Sigmoid colon (tissue), 6 donors: ENCODE measurements at regions not wholly inside any gene's neighbourhood (a gene's known extent, or its start where the extent isn't known, plus 50 kb on each side); places are given as distances from the start of the nearest gene placed in this dataset.
"Not testable (repeated sequence)": the region's sequence is repeated elsewhere in the genome, so short reads cannot be mapped to it uniquely, and the experiment has no call there.

Source experiments
- DNase-seq: peaks from one replicate; pipeline ENCODE4 v3.0.0-alpha.2; 2019
- H3K27ac ChIP-seq, 4 donors: fragments of 200-600 bp; sonication (generic); one replicate each; pipeline ENCODE4 v1.5.1; 2016 to 2019; ENCODE audit warnings: mild to moderate bottlenecking in 1 of 4
- H3K27me3 ChIP-seq, 3 donors: fragments of 200-600 bp; sonication (generic); one replicate each; pipeline ENCODE4 v1.5.1; 2019; ENCODE audit warnings: mild to moderate bottlenecking in 1 of 3
- H3K36me3 ChIP-seq, 4 donors: fragments of 200-600 bp; sonication (generic); one replicate each; pipeline ENCODE4 v1.5.1; 2016 to 2019
- H3K4me1 ChIP-seq, 4 donors: fragments of 200-600 bp; sonication (generic); one replicate each; pipeline ENCODE4 v1.5.1; 2017 to 2019
- H3K4me3 ChIP-seq, 4 donors: fragments of 200-600 bp; sonication (generic); one replicate each; pipeline ENCODE4 v1.5.1; 2017 to 2019; ENCODE audit warnings: mild to moderate bottlenecking in 2 of 4, moderate library complexity in 1 of 4
- H3K9me3 ChIP-seq, 4 donors: fragments of 200-600 bp in 3 of 4; sonication (generic) in 3 of 4; one replicate each; pipeline versions ENCODE4 v1.5.1 to v1.6.1; 2013 to 2019
- CTCF ChIP-seq, 4 experiments: fragments of 450-650 bp in 3 of 4; fragments of 200-600 bp in 1 of 4; IDR thresholded peaks; one replicate each; pipeline ENCODE4 v1.5.1; 2016 to 2019; ENCODE audit warnings: antibody characterized with exemption in 4 of 4, mild to moderate bottlenecking in 3 of 4, moderate library complexity in 2 of 4
- EP300 ChIP-seq, 4 donors: sonication (generic); formaldehyde crosslinking; IDR thresholded peaks; one replicate each; pipeline ENCODE4 v1.6.1; 2017; ENCODE audit warnings: antibody characterized with exemption in 4 of 4
- POLR2A ChIP-seq, 2 donors: fragments of 450-650 bp; IDR thresholded peaks; one replicate each; pipeline ENCODE4 v1.6.1; 2016; ENCODE audit warnings: antibody characterized with exemption in 2 of 2, mild to moderate bottlenecking in 2 of 2, moderate library complexity in 2 of 2
- POLR2AphosphoS5 ChIP-seq, 4 donors: sonication (generic); formaldehyde crosslinking; IDR thresholded peaks; one replicate each; pipeline ENCODE4 v1.6.1; 2017; ENCODE audit warnings: antibody characterized with exemption in 4 of 4
- WGBS, 2 donors: extraction: QIAGEN DNeasy Blood & Tissue Kit; methylation state at CpG; one replicate each; pipeline ENCODE4 v1.1.7; 2013; 5-methylcytosine and 5-hydroxymethylcytosine counted together
- intact Hi-C: fragments of 100-400 bp; cut with DNase I; formaldehyde crosslinking; loops from one replicate; pipeline ENCODE4 v1.15.1; 2023
- donor health status: healthy with polysubstance abuse.
- donor health status: healthy.

GRCh38 chr6:28607990-28608389, 82.3 kb downstream of the GPX5 start:
- Histone ChIP-seq H3K4me3 (no peak overlapping the region), H3K4me1 (no peaks in the 10 kb centered on the region), H3K27ac (no peak overlapping the region), H3K9me3 (peaks cover 0 to 5% (median 0%) of the 10 kb centered on the region in 4 donors), H3K27me3 (peaks cover 0 to 47% (median 4%) of the 10 kb centered on the region in 3 donors), H3K36me3 (no peaks in the 10 kb centered on the region)
- intact Hi-C loops: no loop called here
- 29 to 60% methylated on average over 9 of the region's 9 CpGs for WGBS, 2 donors
- TF ChIP-seq POLR2AphosphoS5 (IDR thresholded peaks at IDR 0.05): no peak
- DNase-seq: no peak

DNA sequence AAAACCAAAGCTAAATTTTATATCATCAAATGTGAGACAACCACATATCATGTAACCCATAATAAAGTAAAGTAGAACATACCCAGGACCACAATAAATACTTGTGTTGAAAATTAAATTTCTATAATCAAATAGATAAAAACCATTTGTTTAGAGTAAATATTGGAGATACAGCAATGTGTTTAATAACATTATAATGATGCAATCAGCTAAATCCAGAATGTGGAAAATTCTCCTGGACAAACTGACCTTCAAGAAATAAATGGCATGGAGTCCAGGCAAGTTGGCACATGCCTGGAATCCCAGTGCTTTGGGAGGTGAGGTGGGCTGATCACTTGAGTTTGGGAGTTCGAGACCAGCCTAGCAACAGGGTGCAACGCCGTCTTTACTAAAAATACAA, 84.0 kb downstream of the GPX5 start:
- Histone ChIP-seq H3K4me3 (no peak overlapping the region), H3K9me3 (peaks cover 0 to 5% (median 0%) of the 10 kb centered on the region in 4 donors), H3K4me1 (no peaks in the 10 kb centered on the region), H3K36me3 (no peaks in the 10 kb centered on the region), H3K27me3 (peaks cover 0 to 51% (median 4%) of the 10 kb centered on the region in 3 donors), H3K27ac (no peak overlapping the region)
- intact Hi-C loops: no loop called here
- 93 to 94% methylated on average over 3 of the region's 3 CpGs for WGBS, 2 donors
- TF ChIP-seq EP300 (IDR thresholded peaks at IDR 0.05): no peak
- no peak for TF ChIP-seq POLR2A (IDR thresholded peaks at IDR 0.05)
- no peak for TF ChIP-seq CTCF (IDR thresholded peaks at IDR 0.05)
- TF ChIP-seq POLR2AphosphoS5 (IDR thresholded peaks at IDR 0.05): no peak
- no peak for DNase-seq

GRCh38 chr6:28615616-28615954, 89.9 kb downstream of the GPX5 start:
- intact Hi-C loops: no loop called here
- 88% methylated on average over 7 of the region's 7 CpGs for WGBS, 2 donors
- no peaks in the 10 kb centered on the region for H3K4me1 ChIP-seq
- H3K27me3 ChIP-seq: peaks cover 6 to 52% (median 12%) of the 10 kb centered on the region in 3 donors
- TF ChIP-seq CTCF (IDR thresholded peaks at IDR 0.05) (no peak), POLR2A (IDR thresholded peaks at IDR 0.05) (no peak), EP300 (IDR thresholded peaks at IDR 0.05) (no peak), POLR2AphosphoS5 (IDR thresholded peaks at IDR 0.05) (no peak)
- no peak overlapping the region for H3K4me3 ChIP-seq
- DNase-seq: no peak
- no peaks in the 10 kb centered on the region for H3K9me3 ChIP-seq
- no peaks in the 10 kb centered on the region for H3K36me3 ChIP-seq
- no peak overlapping the region for H3K27ac ChIP-seq

DNA sequence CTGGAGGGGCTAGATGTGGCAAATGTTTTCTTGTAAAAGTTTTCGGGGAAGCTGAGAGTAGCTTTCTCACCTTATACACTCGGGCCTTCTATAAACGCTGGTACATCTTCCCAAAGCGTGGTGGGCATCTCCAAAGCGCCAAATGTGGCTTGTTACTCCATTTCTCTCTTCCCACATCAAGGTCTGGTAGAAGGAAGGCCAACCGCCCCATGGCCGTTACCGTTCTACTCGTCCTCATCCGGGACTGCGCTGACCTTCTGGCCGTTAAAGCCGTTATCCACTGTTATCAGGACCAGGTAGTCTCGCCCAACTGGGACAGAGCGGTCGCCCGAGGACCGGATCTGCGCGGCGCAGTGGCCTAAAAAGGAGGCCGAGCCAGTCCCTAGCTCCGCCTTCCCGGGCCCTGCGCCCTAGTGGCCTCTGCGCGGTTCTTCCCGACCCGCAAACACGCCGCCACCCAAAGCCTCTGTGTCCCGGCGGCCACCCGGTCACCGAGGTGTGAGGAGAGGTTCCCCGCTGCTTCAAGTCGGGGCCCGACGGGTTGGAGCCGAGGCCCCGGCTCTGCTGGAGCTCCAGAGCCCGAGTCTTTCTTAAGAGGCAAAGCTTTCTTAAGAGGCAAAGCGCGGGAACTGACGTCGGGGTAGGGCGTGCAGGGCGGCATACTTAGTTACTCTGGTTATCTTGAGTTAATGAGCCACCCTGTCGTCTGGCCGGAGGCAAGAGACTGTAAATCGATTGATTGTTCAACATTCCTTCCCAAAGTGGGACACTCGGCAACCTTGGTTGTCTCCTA, 90.5 kb downstream of the GPX5 start:
- Histone ChIP-seq H3K9me3 (no peaks in the 10 kb centered on the region), H3K4me1 (no peaks in the 10 kb centered on the region), H3K4me3 (no peak overlapping the region), H3K27me3 (peaks cover 6 to 56% (median 12%) of the 10 kb centered on the region in 3 donors), H3K27ac (no peak overlapping the region), H3K36me3 (no peaks in the 10 kb centered on the region)
- intact Hi-C loops: no loop called here
- 35 to 65% methylated on average over 52 of the region's 52 CpGs for WGBS, 2 donors
- TF ChIP-seq EP300 (IDR thresholded peaks at IDR 0.05) (no peak), POLR2A (IDR thresholded peaks at IDR 0.05) (no peak), POLR2AphosphoS5 (IDR thresholded peaks at IDR 0.05) (no peak)
- no peak for DNase-seq

DNA sequence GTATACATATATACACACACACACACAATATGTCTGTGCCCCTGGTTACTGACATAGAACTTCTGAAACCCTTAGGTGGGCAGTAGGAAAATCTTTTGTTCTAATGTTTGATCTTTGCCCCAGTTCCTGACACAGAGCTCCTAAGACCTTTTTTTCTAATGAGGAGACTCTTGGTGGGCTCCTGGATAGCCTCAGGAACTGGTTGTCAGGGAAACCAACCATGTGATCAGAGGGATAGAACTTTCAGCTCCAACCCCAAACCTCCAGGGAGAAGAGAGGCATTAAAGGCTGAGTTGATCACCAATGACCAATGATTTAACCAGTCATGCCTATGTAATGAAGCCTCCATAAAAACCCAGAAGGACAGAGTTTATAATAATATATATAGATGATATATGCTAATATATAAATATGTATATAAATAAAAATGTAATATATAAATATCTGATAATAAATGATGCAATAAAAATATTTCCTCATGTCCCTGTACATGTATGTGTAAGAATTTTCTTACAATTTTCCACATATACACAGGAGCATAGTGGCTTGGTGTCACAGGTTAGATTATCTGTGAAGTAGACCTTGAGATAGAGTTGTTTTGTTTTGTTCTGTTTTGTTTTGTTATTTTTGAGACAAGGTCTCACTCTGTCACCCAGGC, 93.3 kb downstream of the GPX5 start:
- Histone ChIP-seq H3K27me3 (peaks cover 6 to 55% (median 12%) of the 10 kb centered on the region in 3 donors), H3K4me3 (no peak overlapping the region), H3K27ac (no peak overlapping the region), H3K9me3 (no peaks in the 10 kb centered on the region), H3K36me3 (no peaks in the 10 kb centered on the region), H3K4me1 (no peaks in the 10 kb centered on the region)
- intact Hi-C loops: no loop called here
- TF ChIP-seq POLR2AphosphoS5 (IDR thresholded peaks at IDR 0.05) (no peak), CTCF (IDR thresholded peaks at IDR 0.05) (no peak)
- no peak for DNase-seq

- H3K27me3 ChIP-seq: peaks cover 1 to 36% (median 8%) of the 10 kb centered on the region in 3 donors
- H3K4me3 ChIP-seq, H3K27ac ChIP-seq, H3K4me1 ChIP-seq, H3K9me3 ChIP-seq, intact Hi-C loops, H3K36me3 ChIP-seq, DNase-seq: not testable (repeated sequence)
- 22 to 54% methylated on average over 21 of the region's 22 CpGs for WGBS, 2 donors
Measured at GRCh38 chr6:28621268-28621667, 95.6 kb downstream of the GPX5 start.

DNA sequence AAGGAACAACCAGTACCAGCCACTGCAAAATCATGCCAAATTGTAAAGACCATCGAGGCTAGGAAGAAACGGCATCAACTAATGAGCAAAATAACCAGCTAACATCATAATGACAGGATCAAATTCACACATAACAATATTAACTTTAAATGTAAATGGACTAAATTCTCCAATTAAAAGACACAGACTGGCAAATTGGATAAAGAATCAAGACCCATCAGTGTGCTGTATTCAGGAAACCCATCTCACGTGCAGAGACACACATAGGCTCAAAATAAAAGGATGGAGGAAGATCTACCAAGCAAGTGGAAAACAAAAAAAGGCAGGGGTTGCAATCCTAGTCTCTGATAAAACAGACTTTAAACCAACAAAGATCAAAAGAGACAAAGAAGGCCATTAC, 97.6 kb downstream of the GPX5 start:
- H3K27ac ChIP-seq, H3K4me1 ChIP-seq, H3K9me3 ChIP-seq, DNase-seq, H3K36me3 ChIP-seq, intact Hi-C loops, H3K4me3 ChIP-seq: not testable (repeated sequence)
- 87 to 93% methylated on average over 3 of the region's 3 CpGs for WGBS, 2 donors
- peaks cover 0 to 21% (median 7%) of the 10 kb centered on the region in 3 donors for H3K27me3 ChIP-seq

GRCh38 chr6:28626386-28626785, 100.7 kb downstream of the GPX5 start:
- H3K4me3 ChIP-seq, H3K27ac ChIP-seq, H3K27me3 ChIP-seq, H3K4me1 ChIP-seq, DNase-seq, H3K9me3 ChIP-seq, intact Hi-C loops, H3K36me3 ChIP-seq: not testable (repeated sequence)
- 39 to 60% methylated on average over 2 of the region's 2 CpGs for WGBS, 2 donors
